ENCODE measurements at regions not wholly inside any gene's neighbourhood (a gene's known extent, or its start where the extent isn't known, plus 50 kb on each side); places are given as distances from the start of the nearest gene placed in this dataset.

DNA sequence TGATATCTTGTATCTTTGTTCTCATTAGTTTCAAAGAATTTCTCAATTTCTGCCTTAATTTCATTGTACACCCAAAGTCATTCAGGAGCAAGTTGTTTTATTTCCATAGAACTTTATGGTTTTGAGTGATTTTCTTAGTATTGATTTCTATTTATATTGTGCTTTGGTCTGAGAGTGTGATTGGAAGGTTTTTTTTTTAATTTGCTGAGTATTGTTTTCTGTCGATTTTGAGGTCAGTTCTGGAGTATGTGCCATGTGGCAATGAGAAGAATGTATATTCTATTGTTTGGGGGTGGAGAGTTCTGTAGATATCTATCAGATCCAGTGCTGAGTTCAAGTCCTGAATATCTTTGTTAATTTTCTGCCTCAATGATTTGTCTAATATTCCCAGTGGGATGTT, 138.4 kb downstream of the MOBP start:
- no peaks in the 10 kb centered on the region for H3K36me3 Mint-ChIP-seq
- H3K27ac Mint-ChIP-seq, result no peak overlapping the region
- TF ChIP-seq, protein P1, sequence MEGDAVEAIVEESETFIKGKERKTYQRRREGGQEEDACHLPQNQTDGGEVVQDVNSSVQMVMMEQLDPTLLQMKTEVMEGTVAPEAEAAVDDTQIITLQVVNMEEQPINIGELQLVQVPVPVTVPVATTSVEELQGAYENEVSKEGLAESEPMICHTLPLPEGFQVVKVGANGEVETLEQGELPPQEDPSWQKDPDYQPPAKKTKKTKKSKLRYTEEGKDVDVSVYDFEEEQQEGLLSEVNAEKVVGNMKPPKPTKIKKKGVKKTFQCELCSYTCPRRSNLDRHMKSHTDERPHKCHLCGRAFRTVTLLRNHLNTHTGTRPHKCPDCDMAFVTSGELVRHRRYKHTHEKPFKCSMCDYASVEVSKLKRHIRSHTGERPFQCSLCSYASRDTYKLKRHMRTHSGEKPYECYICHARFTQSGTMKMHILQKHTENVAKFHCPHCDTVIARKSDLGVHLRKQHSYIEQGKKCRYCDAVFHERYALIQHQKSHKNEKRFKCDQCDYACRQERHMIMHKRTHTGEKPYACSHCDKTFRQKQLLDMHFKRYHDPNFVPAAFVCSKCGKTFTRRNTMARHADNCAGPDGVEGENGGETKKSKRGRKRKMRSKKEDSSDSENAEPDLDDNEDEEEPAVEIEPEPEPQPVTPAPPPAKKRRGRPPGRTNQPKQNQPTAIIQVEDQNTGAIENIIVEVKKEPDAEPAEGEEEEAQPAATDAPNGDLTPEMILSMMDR (IDR thresholded peaks at IDR 0.05; ENCODE audit: unreplicated experiment), result no peak

DNA sequence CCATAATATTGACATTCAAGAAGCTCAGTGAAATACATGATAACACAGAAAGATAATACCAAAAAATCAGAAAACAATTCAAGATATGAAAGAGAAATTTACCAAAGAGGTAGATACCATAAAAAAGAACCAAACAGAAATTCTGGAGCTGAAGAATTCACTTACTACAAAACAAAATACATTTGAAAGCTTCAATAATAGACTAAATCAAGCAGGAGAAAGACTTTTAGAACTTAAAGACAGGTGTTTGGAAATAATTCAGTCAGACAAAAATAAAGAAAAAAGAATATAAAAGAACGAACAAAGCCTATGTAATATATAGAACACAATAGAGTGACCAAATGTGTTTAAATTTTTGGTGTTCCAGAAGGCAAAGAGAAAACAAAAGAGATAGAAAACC, 158.7 kb downstream of the MOBP start:
- H3K4me3 Mint-ChIP-seq, result no peak overlapping the region
- H3K36me3 Mint-ChIP-seq, result no peaks in the 10 kb centered on the region
- H3K4me1 Mint-ChIP-seq, result peaks cover 10% of the 10 kb centered on the region
- no peak for DNase-seq (ENCODE audit: low spot score in 2 of 2, unreplicated experiment in 2 of 2)
- no peaks in the 10 kb centered on the region for H3K27me3 Mint-ChIP-seq (ENCODE audit: low read depth)
- TF ChIP-seq, protein P1 (IDR thresholded peaks at IDR 0.05; ENCODE audit: unreplicated experiment), result no peak
- no peak overlapping the region for H3K27ac Mint-ChIP-seq
- peaks cover 26% of the 10 kb centered on the region for H3K9me3 Mint-ChIP-seq

More for the DNA sequence above, 138.4 kb downstream of the MOBP start:
- Mint-ChIP-seq H3K27me3 (ENCODE audit: low read depth) (peaks cover 7% of the 10 kb centered on the region), H3K4me3 (no peak overlapping the region), H3K4me1 (no peaks in the 10 kb centered on the region), H3K9me3 (peaks cover 18% of the 10 kb centered on the region)
- no peak for DNase-seq (ENCODE audit: low spot score in 2 of 2, unreplicated experiment in 2 of 2)

- TF ChIP-seq, protein P1 (IDR thresholded peaks at IDR 0.05; ENCODE audit: unreplicated experiment), result no peak
- no peak overlapping the region for H3K4me3 Mint-ChIP-seq
- H3K27ac Mint-ChIP-seq, result no peak overlapping the region
- H3K36me3 Mint-ChIP-seq, result no peaks in the 10 kb centered on the region
- peaks cover 14% of the 10 kb centered on the region for H3K4me1 Mint-ChIP-seq
- no peaks in the 10 kb centered on the region for H3K27me3 Mint-ChIP-seq (ENCODE audit: low read depth)
- no peak for DNase-seq (ENCODE audit: low spot score in 2 of 2, unreplicated experiment in 2 of 2)
- peaks cover 23% of the 10 kb centered on the region for H3K9me3 Mint-ChIP-seq
These were observed 163.7 kb downstream of the MOBP start for GRCh38 chr3:39631136-39631535.

DNA sequence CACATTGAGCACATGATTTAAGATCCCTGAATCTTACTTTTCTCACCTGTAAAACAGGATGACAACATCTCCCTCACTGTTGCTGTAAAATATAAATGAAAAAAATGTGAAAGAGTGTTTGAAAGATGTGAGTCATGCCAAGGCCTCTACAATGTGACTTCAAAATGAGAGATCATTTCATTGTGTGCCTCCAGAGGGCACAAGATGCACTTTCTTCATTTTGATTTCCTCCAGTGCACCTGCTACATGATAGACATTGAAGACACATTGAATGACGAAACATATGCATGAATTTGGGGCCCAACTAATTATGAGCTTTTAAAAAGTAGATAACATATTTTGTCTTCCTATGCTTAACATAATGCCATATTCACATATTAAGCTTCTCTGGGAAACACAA, 170.3 kb downstream of the MOBP start:
- H3K27ac Mint-ChIP-seq, result no peak overlapping the region
- H3K4me1 Mint-ChIP-seq, result peaks cover 16% of the 10 kb centered on the region
- H3K9me3 Mint-ChIP-seq, result peaks cover 3% of the 10 kb centered on the region
- DNase-seq (ENCODE audit: low spot score in 2 of 2, unreplicated experiment in 2 of 2), result no peak
- no peaks in the 10 kb centered on the region for H3K27me3 Mint-ChIP-seq (ENCODE audit: low read depth)
- H3K36me3 Mint-ChIP-seq, result no peaks in the 10 kb centered on the region
- H3K4me3 Mint-ChIP-seq, result no peak overlapping the region
- TF ChIP-seq, protein P1 (IDR thresholded peaks at IDR 0.05; ENCODE audit: unreplicated experiment), result no peak

DNA sequence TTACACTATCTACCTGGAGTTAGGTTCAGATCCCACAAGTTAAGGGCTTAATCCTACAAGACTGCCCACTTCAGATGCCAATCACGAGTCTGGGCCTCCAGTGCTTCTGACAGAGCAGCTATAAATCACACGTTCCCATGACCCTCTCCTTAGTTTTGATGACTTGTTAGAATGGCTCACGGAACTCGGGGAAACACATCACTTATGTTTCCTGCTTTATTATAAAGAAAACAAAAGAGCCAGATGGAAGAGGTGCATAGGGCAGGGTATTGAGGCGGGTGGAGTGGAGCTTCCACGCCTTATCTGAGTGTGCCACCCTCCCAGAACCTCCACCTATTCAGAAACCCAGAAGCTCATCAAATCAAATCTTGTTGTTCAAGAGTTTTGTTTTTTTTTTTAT, 170.8 kb downstream of the MOBP start:
- no peaks in the 10 kb centered on the region for H3K27me3 Mint-ChIP-seq (ENCODE audit: low read depth)
- H3K27ac Mint-ChIP-seq, result no peak overlapping the region
- peaks cover 2% of the 10 kb centered on the region for H3K9me3 Mint-ChIP-seq
- TF ChIP-seq, protein P1 (IDR thresholded peaks at IDR 0.05; ENCODE audit: unreplicated experiment), result no peak
- H3K4me3 Mint-ChIP-seq, result no peak overlapping the region
- peaks cover 16% of the 10 kb centered on the region for H3K4me1 Mint-ChIP-seq
- H3K36me3 Mint-ChIP-seq, result no peaks in the 10 kb centered on the region
- DNase-seq (ENCODE audit: low spot score in 2 of 2, unreplicated experiment in 2 of 2), result no peak

Measured in mesothelial cell of epicardium (in vitro differentiated cells).